ENCODE measurements at regions not wholly inside any gene's neighbourhood (a gene's known extent, or its start where the extent isn't known, plus 50 kb on each side); places are given as distances from the start of the nearest gene placed in this dataset.
"Not testable (repeated sequence)": the region's sequence is repeated elsewhere in the genome, so short reads cannot be mapped to it uniquely, and the experiment has no call there.

GRCh38 chr7:1341361-1342089, 108.9 kb downstream of the UNCX start:
- intact Hi-C loops (cut with micrococcal nuclease), result no loop called here

- intact Hi-C loops (cut with micrococcal nuclease), result no loop called here
These were observed 109.5 kb downstream of the UNCX start for GRCh38 chr7:1342090-1342640.

- intact Hi-C loops (cut with micrococcal nuclease), result no loop called here
These were observed 110.9 kb downstream of the UNCX start for GRCh38 chr7:1343551-1343950.

- intact Hi-C loops (cut with micrococcal nuclease), result no loop called here
These were observed 111.7 kb downstream of the UNCX start for GRCh38 chr7:1344421-1344820.

GRCh38 chr7:1344981-1345701, 112.5 kb downstream of the UNCX start:
- intact Hi-C loops (cut with micrococcal nuclease), result no loop called here

GRCh38 chr7:1345796-1346755, 113.2 kb downstream of the MICALL2 start:
- intact Hi-C loops (cut with micrococcal nuclease), result no loop called here

GRCh38 chr7:1346851-1347250, 112.4 kb downstream of the MICALL2 start:
- intact Hi-C loops (cut with micrococcal nuclease), result no loop called here

- intact Hi-C loops (cut with micrococcal nuclease), result no loop called here
These were observed 111.0 kb downstream of the MICALL2 start for GRCh38 chr7:1348096-1348822.

- intact Hi-C loops (cut with micrococcal nuclease), result no loop called here
These were observed 110.4 kb downstream of the MICALL2 start for GRCh38 chr7:1348823-1349335.

- intact Hi-C loops (cut with micrococcal nuclease), result no loop called here
These were observed 109.9 kb downstream of the MICALL2 start for GRCh38 chr7:1349351-1349761.

- intact Hi-C loops (cut with micrococcal nuclease), result no loop called here
These were observed 107.2 kb downstream of the MICALL2 start for GRCh38 chr7:1351881-1352625.

GRCh38 chr7:1352656-1353271, 106.5 kb downstream of the MICALL2 start:
- intact Hi-C loops (cut with micrococcal nuclease), result no loop called here

- intact Hi-C loops (cut with micrococcal nuclease), result no loop called here
These were observed 104.4 kb downstream of the MICALL2 start for GRCh38 chr7:1354661-1355567.

- intact Hi-C loops (cut with micrococcal nuclease), result no loop called here
These were observed 103.5 kb downstream of the MICALL2 start for GRCh38 chr7:1355568-1356340.

- intact Hi-C loops (cut with micrococcal nuclease), result not testable (repeated sequence)
These were observed 102.4 kb downstream of the MICALL2 start for GRCh38 chr7:1356853-1357252.

GRCh38 chr7:1357260-1357600, 102.0 kb downstream of the MICALL2 start:
- intact Hi-C loops (cut with micrococcal nuclease), result not testable (repeated sequence)

- intact Hi-C loops (cut with micrococcal nuclease), result no loop called here
These were observed 101.5 kb downstream of the MICALL2 start for GRCh38 chr7:1357601-1358271.
